GM12874 (cell line): ENCODE measurements at regions not wholly inside any gene's neighbourhood (a gene's known extent, or its start where the extent isn't known, plus 50 kb on each side); places are given as distances from the start of the nearest gene placed in this dataset.

Experiments used
- CTCF ChIP-seq: IDR thresholded peaks from 2 replicates; pipeline ENCODE4 v1.5.1; 2011; ENCODE audit warnings: low read depth, mild to moderate bottlenecking, control low read depth, low read length, moderate library complexity; ENCODE audit not compliant: insufficient read depth

DNA sequence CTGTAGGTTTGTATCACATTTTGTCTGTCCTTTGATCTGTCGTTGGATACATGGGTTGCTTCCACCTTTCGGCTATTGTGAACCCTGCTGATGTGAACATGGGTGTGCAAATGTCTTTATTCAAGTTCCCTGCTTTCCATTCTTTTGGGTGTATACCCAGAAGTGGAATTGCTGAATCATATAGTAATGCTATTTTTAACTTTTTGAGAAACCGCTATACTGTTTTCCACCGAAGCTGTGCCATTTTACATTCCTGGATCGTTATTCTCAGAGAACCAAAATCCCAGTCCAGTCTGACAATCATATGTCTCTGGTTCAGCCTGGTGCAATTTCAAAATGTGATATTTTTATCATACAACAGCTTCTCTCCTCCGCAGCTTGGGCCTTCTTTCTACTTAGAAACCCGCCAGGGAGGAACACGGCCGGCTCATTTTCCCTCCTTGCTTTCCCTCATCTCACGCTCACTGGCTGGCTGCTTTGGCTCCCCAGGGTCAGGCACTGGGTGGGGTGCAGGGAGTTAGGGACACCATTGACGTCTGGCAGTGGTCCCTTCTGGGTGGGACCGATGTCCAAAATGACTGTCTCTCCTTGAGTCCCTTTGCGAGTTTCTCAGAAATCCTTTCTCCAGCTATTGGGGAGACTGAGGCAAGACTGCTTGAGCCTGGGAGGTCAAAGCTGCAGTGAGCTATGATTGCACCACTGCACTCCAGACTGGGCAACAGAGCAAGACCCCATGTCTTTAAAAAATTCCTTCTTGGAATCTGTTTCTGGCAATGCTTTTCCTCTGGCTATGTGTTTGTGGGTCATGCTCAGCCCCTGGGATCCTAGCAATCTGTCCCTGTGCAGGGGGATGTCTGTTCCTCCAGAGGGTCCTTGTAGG is 73.5 kb upstream of the AKT3 start:
- no peak for TF ChIP-seq CTCF

- no peak for TF ChIP-seq CTCF
These were observed 71.1 kb upstream of the AKT3 start for GRCh38 chr1:243921111-243921510.

- no peak for TF ChIP-seq CTCF
These were observed 68.0 kb upstream of the AKT3 start for GRCh38 chr1:243917863-243918565.

DNA sequence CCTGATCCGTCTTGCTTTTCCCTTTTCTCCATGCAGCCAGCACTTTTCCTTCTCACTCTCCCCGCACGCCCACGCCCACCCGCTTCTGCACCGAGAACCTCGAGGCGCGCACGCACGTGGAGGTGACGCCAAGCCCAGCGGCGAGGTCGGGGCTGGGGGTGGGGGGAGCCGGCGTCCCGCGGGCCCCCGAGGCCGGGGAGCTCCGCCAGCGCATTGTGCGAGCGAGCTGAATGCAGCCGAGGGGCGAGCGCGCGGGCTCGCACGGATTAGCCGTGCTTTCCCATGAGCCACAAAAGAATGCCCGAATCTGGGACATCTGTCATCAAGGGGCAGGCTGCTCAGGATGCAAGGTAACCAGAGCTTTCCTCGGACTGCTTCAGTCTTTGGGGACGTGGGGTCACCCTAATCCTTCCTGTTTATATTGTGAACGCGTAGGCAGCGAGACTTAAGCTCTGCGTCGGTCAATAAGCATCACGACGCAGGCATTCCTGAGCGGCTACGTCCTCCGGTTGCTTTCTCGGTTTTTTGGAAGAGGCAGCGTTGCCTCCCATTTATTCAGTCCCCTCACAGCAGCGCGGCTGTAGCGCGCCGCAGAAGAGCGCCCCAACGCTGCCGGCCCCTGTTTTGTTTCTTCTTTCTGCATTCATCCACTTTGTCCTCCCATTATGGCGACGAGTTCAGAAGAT is 67.3 kb upstream of the AKT3 start:
- no peak for TF ChIP-seq CTCF

GRCh38 chr1:243916160-243916559 is 66.1 kb upstream of the AKT3 start:
- no peak for TF ChIP-seq CTCF

DNA sequence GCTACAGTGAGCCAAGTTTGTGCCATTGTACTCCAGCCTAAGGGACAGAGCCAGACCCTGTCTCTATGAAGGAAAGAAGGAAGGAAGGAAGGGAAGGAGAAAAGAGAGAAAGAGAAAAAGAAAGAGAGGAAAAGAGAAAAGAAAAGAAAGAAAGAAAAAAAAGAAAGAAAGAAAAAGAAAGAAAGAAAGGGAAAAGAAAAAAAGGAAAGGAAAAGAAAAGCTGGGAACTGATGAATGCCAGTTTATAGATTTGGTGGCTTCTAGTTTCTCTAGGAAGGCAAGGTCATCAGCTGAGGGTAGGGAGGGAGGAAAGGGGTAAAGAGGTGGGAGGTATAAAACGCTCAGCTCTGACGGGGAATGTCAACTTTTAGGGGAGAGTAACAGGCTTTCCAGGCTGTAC is 62.3 kb upstream of the AKT3 start:
- no peak for TF ChIP-seq CTCF

- no peak for TF ChIP-seq CTCF
These were observed 60.6 kb upstream of the AKT3 start for GRCh38 chr1:243910607-243911006.
